ENCODE measurements at regions not wholly inside any gene's neighbourhood (a gene's known extent, or its start where the extent isn't known, plus 50 kb on each side); places are given as distances from the start of the nearest gene placed in this dataset.

DNA sequence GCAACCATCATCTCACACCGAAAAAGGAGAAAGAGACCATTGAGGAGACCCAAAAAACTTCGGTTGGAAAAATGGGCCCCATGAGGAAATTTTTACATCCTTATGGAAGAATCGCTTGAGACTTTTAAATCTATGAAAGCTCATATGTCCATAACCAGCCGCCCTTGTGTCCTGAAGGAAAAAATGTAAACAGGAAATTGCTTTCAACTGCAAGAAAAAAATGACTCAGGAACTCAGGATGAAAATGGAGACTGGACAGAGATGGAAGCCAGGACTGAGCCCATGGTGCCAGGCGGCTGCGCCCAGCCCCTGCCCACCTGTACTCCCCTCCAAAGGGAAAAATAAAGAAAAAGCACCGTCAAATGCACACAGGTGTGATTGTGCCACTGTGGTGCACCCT, 81.5 kb upstream of the SLC66A3 start:
- no peaks in the 10 kb centered on the region for H3K36me3 ChIP-seq (ENCODE audit: control insufficient read depth, insufficient read depth, low read length)
- intact Hi-C loops (cut with micrococcal nuclease; ENCODE audit: unreplicated experiment) = loop anchor here (2.0 kb wide), 1 partner anchor 51 kb away; no protein-coding TSS in a partner anchor

DNA sequence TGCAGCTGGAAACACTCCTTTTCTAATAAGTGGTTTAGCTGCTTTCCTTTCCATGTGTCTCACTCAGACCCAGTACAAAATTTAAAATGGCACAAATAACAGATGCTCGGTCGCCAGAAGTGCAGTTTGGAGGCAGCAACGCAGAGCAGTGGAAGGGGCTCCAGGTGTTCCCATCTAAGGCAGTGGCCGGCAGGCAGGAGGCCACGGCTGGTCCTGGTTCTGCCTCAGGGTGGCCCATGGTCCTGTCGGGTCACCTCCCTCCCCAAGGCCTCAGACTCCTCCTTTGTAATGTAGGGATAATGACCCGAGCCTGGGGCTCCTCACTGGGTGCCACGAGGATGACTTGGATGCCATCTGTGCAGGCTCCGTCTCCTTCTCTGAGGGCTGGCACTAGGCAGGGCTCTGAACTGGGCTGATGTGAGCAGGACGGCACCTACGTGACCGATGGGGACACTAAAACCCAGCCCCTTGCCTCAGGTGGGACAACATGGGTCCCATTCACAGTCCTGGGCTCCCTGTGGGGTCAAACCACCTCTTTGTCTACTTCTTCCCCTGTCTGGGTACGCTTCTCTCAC, 80.9 kb upstream of the SLC66A3 start:
- H3K4me1 ChIP-seq = no peaks in the 10 kb centered on the region
- POLR2A ChIA-PET = no interaction called here
- Mint-ChIP-seq H3K4me1 (ENCODE audit: low read depth, unreplicated experiment) (no peaks in the 10 kb centered on the region), H3K9me3 (ENCODE audit: unreplicated experiment) (no peaks in the 10 kb centered on the region), H3K27me3 (ENCODE audit: insufficient read depth, unreplicated experiment) (peaks cover 7% of the 10 kb centered on the region), H3K27ac (ENCODE audit: unreplicated experiment) (no peak overlapping the region), H3K4me3 (ENCODE audit: unreplicated experiment) (no peak overlapping the region), H3K36me3 (ENCODE audit: insufficient read depth, unreplicated experiment) (no peaks in the 10 kb centered on the region)
- H3K4me3 ChIP-seq (ENCODE audit: low read depth, low read length) = no peak overlapping the region
- TF ChIP-seq, protein P1, sequence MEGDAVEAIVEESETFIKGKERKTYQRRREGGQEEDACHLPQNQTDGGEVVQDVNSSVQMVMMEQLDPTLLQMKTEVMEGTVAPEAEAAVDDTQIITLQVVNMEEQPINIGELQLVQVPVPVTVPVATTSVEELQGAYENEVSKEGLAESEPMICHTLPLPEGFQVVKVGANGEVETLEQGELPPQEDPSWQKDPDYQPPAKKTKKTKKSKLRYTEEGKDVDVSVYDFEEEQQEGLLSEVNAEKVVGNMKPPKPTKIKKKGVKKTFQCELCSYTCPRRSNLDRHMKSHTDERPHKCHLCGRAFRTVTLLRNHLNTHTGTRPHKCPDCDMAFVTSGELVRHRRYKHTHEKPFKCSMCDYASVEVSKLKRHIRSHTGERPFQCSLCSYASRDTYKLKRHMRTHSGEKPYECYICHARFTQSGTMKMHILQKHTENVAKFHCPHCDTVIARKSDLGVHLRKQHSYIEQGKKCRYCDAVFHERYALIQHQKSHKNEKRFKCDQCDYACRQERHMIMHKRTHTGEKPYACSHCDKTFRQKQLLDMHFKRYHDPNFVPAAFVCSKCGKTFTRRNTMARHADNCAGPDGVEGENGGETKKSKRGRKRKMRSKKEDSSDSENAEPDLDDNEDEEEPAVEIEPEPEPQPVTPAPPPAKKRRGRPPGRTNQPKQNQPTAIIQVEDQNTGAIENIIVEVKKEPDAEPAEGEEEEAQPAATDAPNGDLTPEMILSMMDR (IDR thresholded peaks at IDR 0.05; ENCODE audit: insufficient read depth in 1 of 2, low read depth in 1 of 2, low read length in 1 of 2, severe bottlenecking in 1 of 2, unreplicated experiment in 1 of 2) = no peak
- DNase-seq = no peak
- intact Hi-C loops (cut with micrococcal nuclease; ENCODE audit: unreplicated experiment) = no loop called here
- H3K27me3 ChIP-seq (replicated peaks; ENCODE audit: control insufficient read depth, insufficient read depth, low read length) = no peaks in the 10 kb centered on the region
- CTCF ChIA-PET = no interaction called here
- BruUV-seq (replicated peaks) = no TSS peak
- no peaks in the 10 kb centered on the region for H3K36me3 ChIP-seq (ENCODE audit: control insufficient read depth, insufficient read depth, low read length)
- H3K9me3 ChIP-seq = no peaks in the 10 kb centered on the region

More for the DNA sequence above, 81.5 kb upstream of the SLC66A3 start:
- Mint-ChIP-seq H3K4me1 (ENCODE audit: low read depth, unreplicated experiment) (no peaks in the 10 kb centered on the region), H3K4me3 (ENCODE audit: unreplicated experiment) (no peak overlapping the region), H3K27ac (ENCODE audit: unreplicated experiment) (no peak overlapping the region), H3K9me3 (ENCODE audit: unreplicated experiment) (no peaks in the 10 kb centered on the region), H3K27me3 (ENCODE audit: insufficient read depth, unreplicated experiment) (peaks cover 7% of the 10 kb centered on the region), H3K36me3 (ENCODE audit: insufficient read depth, unreplicated experiment) (no peaks in the 10 kb centered on the region)
- no peak overlapping the region for H3K4me3 ChIP-seq (ENCODE audit: low read depth, low read length)
- TF ChIP-seq, protein P1 (IDR thresholded peaks at IDR 0.05; ENCODE audit: insufficient read depth in 1 of 2, low read depth in 1 of 2, low read length in 1 of 2, severe bottlenecking in 1 of 2, unreplicated experiment in 1 of 2) = no peak
- no peaks in the 10 kb centered on the region for H3K4me1 ChIP-seq
- no TSS peak for BruUV-seq (replicated peaks)
- no peaks in the 10 kb centered on the region for H3K27me3 ChIP-seq (replicated peaks; ENCODE audit: control insufficient read depth, insufficient read depth, low read length)
- ChIA-PET POLR2A (no interaction called here), CTCF (no interaction called here)
- DNase-seq = no peak
- H3K9me3 ChIP-seq = no peaks in the 10 kb centered on the region

DNA sequence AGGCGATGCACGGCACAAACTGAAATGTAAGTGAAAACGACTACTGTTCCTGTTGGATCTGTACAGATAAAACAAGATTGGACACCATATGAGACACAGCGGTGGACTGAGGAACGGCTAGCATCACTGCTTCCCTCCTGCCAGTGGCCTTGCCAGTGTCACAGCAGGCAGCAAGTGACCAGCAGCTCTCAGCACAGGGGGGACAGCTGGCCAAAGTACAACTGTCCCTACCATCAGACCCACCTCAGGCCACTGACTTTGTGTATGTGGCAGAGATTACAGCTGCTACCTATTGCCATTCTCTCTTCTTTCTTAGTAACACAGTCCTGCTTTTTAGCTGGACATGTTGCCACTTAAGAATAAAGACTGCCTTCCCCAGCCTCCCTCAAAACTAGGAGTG, 80.0 kb upstream of the SLC66A3 start:
- no peaks in the 10 kb centered on the region for H3K4me1 Mint-ChIP-seq (ENCODE audit: low read depth, unreplicated experiment)
- H3K36me3 Mint-ChIP-seq (ENCODE audit: insufficient read depth, unreplicated experiment) = no peaks in the 10 kb centered on the region
- TF ChIP-seq, protein P1 (IDR thresholded peaks at IDR 0.05; ENCODE audit: insufficient read depth in 1 of 2, low read depth in 1 of 2, low read length in 1 of 2, severe bottlenecking in 1 of 2, unreplicated experiment in 1 of 2) = no peak
- ChIA-PET POLR2A (no interaction called here), CTCF (no interaction called here)
- no peak for DNase-seq
- Histone ChIP-seq H3K27me3 (replicated peaks; ENCODE audit: control insufficient read depth, insufficient read depth, low read length) (no peaks in the 10 kb centered on the region), H3K36me3 (ENCODE audit: control insufficient read depth, insufficient read depth, low read length) (no peaks in the 10 kb centered on the region), H3K4me3 (ENCODE audit: low read depth, low read length) (no peak overlapping the region), H3K9me3 (no peaks in the 10 kb centered on the region), H3K4me1 (no peaks in the 10 kb centered on the region)
- no peaks in the 10 kb centered on the region for H3K9me3 Mint-ChIP-seq (ENCODE audit: unreplicated experiment)
- intact Hi-C loops (cut with micrococcal nuclease; ENCODE audit: unreplicated experiment) = no loop called here
- H3K27me3 Mint-ChIP-seq (ENCODE audit: insufficient read depth, unreplicated experiment) = peaks cover 7% of the 10 kb centered on the region
- H3K27ac Mint-ChIP-seq (ENCODE audit: unreplicated experiment) = no peak overlapping the region
- no TSS peak for BruUV-seq (replicated peaks)
- H3K4me3 Mint-ChIP-seq (ENCODE audit: unreplicated experiment) = no peak overlapping the region
